Lower lobe of right lung (tissue), 2 donors: ENCODE measurements at regions not wholly inside any gene's neighbourhood (a gene's known extent, or its start where the extent isn't known, plus 50 kb on each side); places are given as distances from the start of the nearest gene placed in this dataset.

Experiments used
- ATAC-seq, 2 donors: fragments of 200-7000 bp; cut with Tn5 transposase; one replicate each; pipeline ENCODE4 v1.9.1; 2020 to 2022; ENCODE audit warnings: mild to moderate bottlenecking in 2 of 2, moderate library complexity in 2 of 2
- DNase-seq: peaks from one replicate; pipeline ENCODE4 v3.0.0-alpha.2; 2020
- H3K27ac ChIP-seq: fragments of 200-600 bp; one replicate; pipeline ENCODE4 v1.8.0; 2022
- H3K27me3 ChIP-seq: fragments of 200-600 bp; one replicate; pipeline ENCODE4 v1.8.0; 2022; ENCODE audit warnings: low read depth
- H3K36me3 ChIP-seq: fragments of 200-600 bp; one replicate; pipeline ENCODE4 v1.8.0; 2022; ENCODE audit warnings: mild to moderate bottlenecking
- H3K4me1 ChIP-seq: fragments of 200-600 bp; one replicate; pipeline ENCODE4 v1.8.0; 2022
- H3K4me3 ChIP-seq: fragments of 200-600 bp; one replicate; pipeline ENCODE4 v1.8.0; 2022; ENCODE audit warnings: mild to moderate bottlenecking
- H3K9me3 ChIP-seq: fragments of 200-600 bp; one replicate; pipeline ENCODE4 v1.8.0; 2022
- intact Hi-C: fragments of 100-400 bp; cut with DNase I; formaldehyde crosslinking; loops from one replicate; pipeline ENCODE4 v1.11.0; 2022
- TF ChIP-seq, protein P1 (sequence below): fragments of 200-600 bp; IDR thresholded peaks from one replicate; pipeline ENCODE4 v1.8.0; 2022; ENCODE audit warnings: antibody characterized with exemption, mild to moderate bottlenecking
- donor health status: DM: no; HTN: yes; CAD: no; lungs with severe emphysema.

DNA sequence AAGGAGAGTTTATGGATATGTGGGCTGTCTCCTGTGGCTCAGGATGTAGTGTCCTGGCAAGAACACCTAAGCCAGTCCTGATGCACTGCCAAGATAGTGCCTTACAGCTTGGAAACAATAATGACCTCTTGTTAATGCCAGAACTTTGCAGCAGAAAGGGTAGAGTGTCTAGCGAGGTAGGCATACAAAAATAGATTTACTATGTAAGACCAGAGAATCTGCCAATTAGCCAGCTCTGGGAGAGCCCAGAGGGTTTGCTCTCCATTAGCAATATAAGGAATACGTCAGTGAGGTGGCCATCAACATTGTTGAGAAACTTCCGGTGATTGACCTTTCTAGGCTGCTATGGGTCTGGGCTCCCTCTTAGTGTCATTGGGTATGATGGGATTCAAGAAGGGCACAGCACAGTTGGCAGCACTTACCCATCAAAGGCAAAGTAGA is 178.5 kb upstream of the GALNT2 start:
- no peak for ATAC-seq
- TF ChIP-seq, protein P1, sequence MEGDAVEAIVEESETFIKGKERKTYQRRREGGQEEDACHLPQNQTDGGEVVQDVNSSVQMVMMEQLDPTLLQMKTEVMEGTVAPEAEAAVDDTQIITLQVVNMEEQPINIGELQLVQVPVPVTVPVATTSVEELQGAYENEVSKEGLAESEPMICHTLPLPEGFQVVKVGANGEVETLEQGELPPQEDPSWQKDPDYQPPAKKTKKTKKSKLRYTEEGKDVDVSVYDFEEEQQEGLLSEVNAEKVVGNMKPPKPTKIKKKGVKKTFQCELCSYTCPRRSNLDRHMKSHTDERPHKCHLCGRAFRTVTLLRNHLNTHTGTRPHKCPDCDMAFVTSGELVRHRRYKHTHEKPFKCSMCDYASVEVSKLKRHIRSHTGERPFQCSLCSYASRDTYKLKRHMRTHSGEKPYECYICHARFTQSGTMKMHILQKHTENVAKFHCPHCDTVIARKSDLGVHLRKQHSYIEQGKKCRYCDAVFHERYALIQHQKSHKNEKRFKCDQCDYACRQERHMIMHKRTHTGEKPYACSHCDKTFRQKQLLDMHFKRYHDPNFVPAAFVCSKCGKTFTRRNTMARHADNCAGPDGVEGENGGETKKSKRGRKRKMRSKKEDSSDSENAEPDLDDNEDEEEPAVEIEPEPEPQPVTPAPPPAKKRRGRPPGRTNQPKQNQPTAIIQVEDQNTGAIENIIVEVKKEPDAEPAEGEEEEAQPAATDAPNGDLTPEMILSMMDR: no peak
- DNase-seq: no peak
- Histone ChIP-seq H3K27ac (no peak overlapping the region), H3K4me3 (no peak overlapping the region), H3K36me3 (no peaks in the 10 kb centered on the region), H3K4me1 (no peaks in the 10 kb centered on the region), H3K27me3 (peaks cover 4% of the 10 kb centered on the region), H3K9me3 (no peaks in the 10 kb centered on the region)
- intact Hi-C loops: no loop called here

DNA sequence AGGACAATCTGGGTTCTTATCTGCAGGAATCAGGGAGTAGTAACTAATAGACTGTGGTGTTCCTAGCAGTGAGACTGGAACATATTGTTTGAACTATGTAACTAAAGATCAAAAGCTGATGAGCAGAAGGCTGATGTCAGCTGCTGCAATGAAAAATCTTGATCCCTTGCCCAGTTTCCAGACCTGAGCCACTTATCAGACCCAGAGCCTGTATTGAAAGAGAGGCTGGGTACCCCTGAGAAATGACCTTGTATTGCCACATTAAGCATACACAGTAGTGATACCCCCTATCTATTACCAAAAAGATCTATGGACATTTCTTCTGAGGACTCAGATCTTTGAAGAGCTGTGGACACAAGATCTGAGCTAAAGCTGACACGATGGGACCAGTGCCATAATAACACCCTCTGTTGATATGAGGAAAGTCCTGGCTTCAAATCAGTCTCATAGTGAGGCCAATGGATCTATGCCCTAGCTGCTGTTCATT is 178.0 kb upstream of the GALNT2 start:
- no peak for ATAC-seq
- intact Hi-C loops: no loop called here
- Histone ChIP-seq H3K36me3 (no peaks in the 10 kb centered on the region), H3K9me3 (no peaks in the 10 kb centered on the region), H3K4me1 (no peaks in the 10 kb centered on the region), H3K27me3 (peaks cover 4% of the 10 kb centered on the region), H3K4me3 (no peak overlapping the region), H3K27ac (no peak overlapping the region)
- no peak for DNase-seq
- TF ChIP-seq, protein P1: no peak

DNA sequence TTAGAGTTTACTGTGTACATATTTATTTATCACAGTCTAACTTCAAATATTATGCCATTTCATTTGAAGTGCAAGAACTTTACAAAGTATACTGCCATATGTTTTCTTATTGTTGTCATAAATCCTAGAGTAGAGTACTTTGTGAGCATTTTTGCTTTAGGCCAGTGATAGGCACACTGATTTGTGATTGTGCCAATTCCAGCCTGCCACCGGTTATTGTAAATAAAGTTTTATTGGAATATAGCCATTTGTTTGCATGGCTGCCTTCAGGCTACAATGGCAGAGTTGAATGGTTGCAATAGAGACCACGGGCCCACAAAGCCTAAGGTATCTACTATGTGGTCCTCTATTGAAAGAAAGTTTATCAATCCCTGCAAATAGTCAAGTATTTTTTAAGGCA is 175.8 kb upstream of the GALNT2 start:
- Histone ChIP-seq H3K36me3 (no peaks in the 10 kb centered on the region), H3K4me3 (no peak overlapping the region), H3K9me3 (no peaks in the 10 kb centered on the region), H3K27me3 (no peaks in the 10 kb centered on the region), H3K27ac (no peak overlapping the region), H3K4me1 (no peaks in the 10 kb centered on the region)
- intact Hi-C loops: no loop called here
- TF ChIP-seq, protein P1: no peak
- ATAC-seq (no peak), DNase-seq (no peak)

DNA sequence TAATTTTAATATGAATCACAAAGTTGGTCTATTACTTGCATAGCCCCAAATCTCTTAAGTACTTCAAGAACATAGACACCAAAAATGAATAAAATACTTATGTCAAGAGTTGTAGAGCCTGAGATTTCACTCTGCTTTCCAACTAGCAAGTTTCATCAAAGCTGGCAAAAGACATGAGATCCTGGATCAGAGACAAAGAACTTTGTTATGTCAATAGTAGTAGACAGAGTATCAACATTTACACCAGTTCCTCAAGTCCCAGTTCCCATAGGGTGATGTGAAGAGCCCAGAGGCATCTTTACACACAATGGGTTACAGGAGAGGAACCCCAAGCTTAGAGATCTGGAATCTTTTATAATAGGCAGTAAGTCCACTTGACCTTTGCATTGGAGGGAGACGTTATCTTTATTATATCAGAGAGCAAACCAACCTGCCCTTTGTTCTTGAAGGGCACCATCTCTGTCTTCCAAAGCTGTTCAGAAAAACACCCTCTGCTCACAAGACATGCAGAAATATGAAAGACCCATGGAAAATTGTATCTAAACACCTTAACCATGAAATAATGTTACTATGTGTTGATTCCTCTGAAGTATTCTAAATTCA is 174.4 kb upstream of the GALNT2 start:
- Histone ChIP-seq H3K4me1 (no peaks in the 10 kb centered on the region), H3K36me3 (no peaks in the 10 kb centered on the region), H3K4me3 (no peak overlapping the region), H3K27me3 (no peaks in the 10 kb centered on the region), H3K9me3 (no peaks in the 10 kb centered on the region), H3K27ac (no peak overlapping the region)
- intact Hi-C loops: no loop called here
- TF ChIP-seq, protein P1: no peak
- DNase-seq: no peak
- no peak for ATAC-seq

DNA sequence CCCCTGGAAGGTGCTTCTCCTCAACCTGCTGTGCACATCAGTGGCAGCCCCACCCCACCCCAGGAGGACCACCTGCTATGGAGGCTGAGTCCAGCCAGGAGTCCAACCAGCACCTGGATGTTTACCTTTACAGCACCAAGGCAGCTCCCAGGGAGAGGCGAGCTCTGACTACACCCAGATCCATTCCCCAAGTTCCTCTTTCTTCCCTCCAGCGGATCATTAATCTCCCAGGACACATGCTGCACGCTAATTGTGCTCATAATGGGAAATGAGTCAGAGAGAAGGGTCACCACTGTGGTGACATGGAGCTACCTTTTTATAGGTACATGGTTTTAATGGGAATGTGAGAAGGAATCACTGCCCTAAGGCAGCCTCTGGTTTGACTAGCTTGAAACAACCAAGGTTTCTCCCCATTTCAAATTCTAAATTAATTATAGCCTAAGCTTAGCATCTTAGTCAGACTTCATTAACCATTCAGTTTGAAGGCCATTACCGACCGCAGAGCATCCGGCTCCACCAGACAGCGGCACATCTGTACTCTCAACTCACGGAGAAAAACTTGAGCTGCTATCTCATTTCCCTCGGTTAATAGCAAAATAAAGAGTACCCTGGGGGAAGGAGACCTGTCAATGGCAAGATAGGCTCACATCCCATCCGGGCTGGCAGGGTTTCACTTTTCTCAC is 173.1 kb upstream of the GALNT2 start:
- no peak for ATAC-seq
- H3K27me3 ChIP-seq: peaks cover 4% of the 10 kb centered on the region
- intact Hi-C loops: no loop called here

More for the DNA sequence above, 173.1 kb upstream of the GALNT2 start:
- Histone ChIP-seq H3K27ac (no peak overlapping the region), H3K36me3 (no peaks in the 10 kb centered on the region), H3K4me3 (no peak overlapping the region), H3K4me1 (no peaks in the 10 kb centered on the region), H3K9me3 (no peaks in the 10 kb centered on the region)
- DNase-seq: no peak
- TF ChIP-seq, protein P1: no peak
